C4-2B (cell line): ENCODE measurements at regions not wholly inside any gene's neighbourhood (a gene's known extent, or its start where the extent isn't known, plus 50 kb on each side); places are given as distances from the start of the nearest gene placed in this dataset.

Source experiments
- ZFX ChIP-seq: fragments of 450-650 bp; IDR thresholded peaks from 2 replicates; pipeline ENCODE4 v1.6.1; 2017
- TF ChIP-seq, protein P1 (sequence below): fragments of 450-650 bp; conservative IDR thresholded peaks from 2 replicates; pipeline ENCODE4 v1.5.1; 2017; ENCODE audit warnings: mild to moderate bottlenecking

DNA sequence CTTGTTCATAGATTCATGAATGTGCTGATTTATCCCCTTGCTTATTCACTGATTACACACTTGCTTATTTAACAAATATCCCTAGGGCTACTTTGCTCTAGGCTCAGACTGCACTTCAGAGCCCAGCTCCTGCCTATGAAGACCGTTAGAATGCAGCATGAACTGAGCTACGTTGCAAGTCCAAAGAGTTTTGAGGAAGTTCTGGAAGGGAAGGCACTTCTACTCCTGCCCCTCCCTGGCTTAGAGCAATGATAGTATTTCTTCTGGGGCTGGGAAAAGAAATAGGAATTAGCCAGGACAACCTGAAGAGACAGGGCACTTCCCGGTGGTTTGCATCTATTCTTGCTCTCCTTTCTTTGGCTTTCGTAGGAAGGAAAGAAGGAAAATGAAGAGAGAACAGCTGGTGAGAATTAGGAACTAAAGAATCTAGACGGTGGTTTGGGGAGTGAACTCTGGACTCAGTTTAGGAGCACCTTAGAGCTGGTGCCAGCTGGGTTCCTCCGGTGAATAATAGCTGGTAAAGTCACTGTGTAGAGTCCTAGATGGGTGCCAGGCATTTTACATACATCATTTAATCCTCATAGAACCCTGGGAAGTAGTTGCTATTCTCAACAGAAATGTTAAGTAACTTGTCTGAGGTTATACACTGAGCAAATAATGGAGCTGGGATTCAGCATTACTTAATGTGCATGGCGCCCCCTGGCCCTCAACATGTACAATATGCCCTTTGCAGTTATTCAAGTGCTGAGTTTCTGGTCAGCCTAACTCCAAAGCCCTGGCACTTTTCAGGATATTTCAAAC, 65.9 kb downstream of the NDUFS5 start:
- TF ChIP-seq, protein P1, sequence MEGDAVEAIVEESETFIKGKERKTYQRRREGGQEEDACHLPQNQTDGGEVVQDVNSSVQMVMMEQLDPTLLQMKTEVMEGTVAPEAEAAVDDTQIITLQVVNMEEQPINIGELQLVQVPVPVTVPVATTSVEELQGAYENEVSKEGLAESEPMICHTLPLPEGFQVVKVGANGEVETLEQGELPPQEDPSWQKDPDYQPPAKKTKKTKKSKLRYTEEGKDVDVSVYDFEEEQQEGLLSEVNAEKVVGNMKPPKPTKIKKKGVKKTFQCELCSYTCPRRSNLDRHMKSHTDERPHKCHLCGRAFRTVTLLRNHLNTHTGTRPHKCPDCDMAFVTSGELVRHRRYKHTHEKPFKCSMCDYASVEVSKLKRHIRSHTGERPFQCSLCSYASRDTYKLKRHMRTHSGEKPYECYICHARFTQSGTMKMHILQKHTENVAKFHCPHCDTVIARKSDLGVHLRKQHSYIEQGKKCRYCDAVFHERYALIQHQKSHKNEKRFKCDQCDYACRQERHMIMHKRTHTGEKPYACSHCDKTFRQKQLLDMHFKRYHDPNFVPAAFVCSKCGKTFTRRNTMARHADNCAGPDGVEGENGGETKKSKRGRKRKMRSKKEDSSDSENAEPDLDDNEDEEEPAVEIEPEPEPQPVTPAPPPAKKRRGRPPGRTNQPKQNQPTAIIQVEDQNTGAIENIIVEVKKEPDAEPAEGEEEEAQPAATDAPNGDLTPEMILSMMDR, result peak; percentile 82
- TF ChIP-seq ZFX, result no peak
